GM18868 (cell line): ENCODE measurements at regions not wholly inside any gene's neighbourhood (a gene's known extent, or its start where the extent isn't known, plus 50 kb on each side); places are given as distances from the start of the nearest gene placed in this dataset.
"Not testable (repeated sequence)": the region's sequence is repeated elsewhere in the genome, so short reads cannot be mapped to it uniquely, and the experiment has no call there.

Experiments used
- ATAC-seq: cut with Tn5 transposase; IDR thresholded peaks from one replicate; pipeline ENCODE4 v1.9.1; 2021; ENCODE audit warnings: mild to moderate bottlenecking, moderate library complexity; ENCODE audit not compliant: unreplicated experiment

GRCh38 chr1:95863086-95863485, 629.1 kb downstream of the RWDD3 start:
- ATAC-seq, result no peak

- no peak for ATAC-seq
These were observed 631.8 kb downstream of the RWDD3 start for GRCh38 chr1:95865769-95866168.

GRCh38 chr1:95876276-95876675, 642.3 kb downstream of the RWDD3 start:
- no peak for ATAC-seq

GRCh38 chr1:95879498-95880050, 645.6 kb downstream of the RWDD3 start:
- no peak for ATAC-seq

GRCh38 chr1:95888941-95889390, 655.0 kb downstream of the RWDD3 start:
- ATAC-seq, result no peak

GRCh38 chr1:95889400-95889799, 655.4 kb downstream of the RWDD3 start:
- ATAC-seq, result no peak

- no peak for ATAC-seq
These were observed 659.9 kb downstream of the RWDD3 start for GRCh38 chr1:95893921-95894320.

GRCh38 chr1:95903060-95903459, 669.0 kb downstream of the RWDD3 start:
- no peak for ATAC-seq

- no peak for ATAC-seq
These were observed 671.9 kb downstream of the RWDD3 start for GRCh38 chr1:95905818-95906395.

- ATAC-seq, result not testable (repeated sequence)
These were observed 677.7 kb downstream of the RWDD3 start for GRCh38 chr1:95911739-95912138.

GRCh38 chr1:95916616-95917015, 682.6 kb downstream of the RWDD3 start:
- no peak for ATAC-seq

- ATAC-seq, result no peak
These were observed 690.7 kb downstream of the RWDD3 start for GRCh38 chr1:95924684-95925083.

GRCh38 chr1:95926331-95926730, 692.3 kb downstream of the RWDD3 start:
- no peak for ATAC-seq

GRCh38 chr1:95927061-95927460, 693.1 kb downstream of the RWDD3 start:
- peak; percentile 46 for ATAC-seq

- no peak for ATAC-seq
These were observed 701.7 kb downstream of the RWDD3 start for GRCh38 chr1:95935719-95936118.

- no peak for ATAC-seq
These were observed 707.2 kb downstream of the RWDD3 start for GRCh38 chr1:95941121-95941798.

GRCh38 chr1:95948023-95948422, 714.0 kb downstream of the RWDD3 start:
- ATAC-seq, result no peak

- no peak for ATAC-seq
These were observed 717.5 kb downstream of the RWDD3 start for GRCh38 chr1:95951371-95952102.

- no peak for ATAC-seq
These were observed 719.0 kb downstream of the RWDD3 start for GRCh38 chr1:95953015-95953414.

GRCh38 chr1:95954585-95954984, 720.6 kb downstream of the RWDD3 start:
- no peak for ATAC-seq

GRCh38 chr1:95956215-95956614, 722.2 kb downstream of the RWDD3 start:
- no peak for ATAC-seq

GRCh38 chr1:95957748-95958147, 723.7 kb downstream of the RWDD3 start:
- ATAC-seq, result no peak
